ENCODE measurements at regions not wholly inside any gene's neighbourhood (a gene's known extent, or its start where the extent isn't known, plus 50 kb on each side); places are given as distances from the start of the nearest gene placed in this dataset.

- H3K4me2 ChIP-seq, result no peak overlapping the region
- no peak overlapping the region for H3K4me3 Mint-ChIP-seq
Observed at GRCh38 chr14:49961270-49962222, 68.7 kb downstream of the ARF6 start.

More at GRCh38 chr14:49961270-49962222, 68.7 kb downstream of the ARF6 start:
- Histone ChIP-seq H3K36me3 (ENCODE audit: insufficient read depth) (no peaks in the 10 kb centered on the region), H3K4me3 (no peak overlapping the region), H3K79me2 (replicated peaks; ENCODE audit: insufficient read depth) (no peaks in the 10 kb centered on the region), H2AFZ (peak overlapping the region; percentile 87; the same call in 1 of the 2 replicates), H3K27me3 (ENCODE audit: insufficient read depth) (no peaks in the 10 kb centered on the region), H3K4me1 (ENCODE audit: insufficient read depth) (peaks cover 11% of the 10 kb centered on the region), H3F3A (replicated peaks; ENCODE audit: low read depth) (no peaks in the 10 kb centered on the region), H3K9me2 (ENCODE audit: insufficient read depth) (no peaks in the 10 kb centered on the region), H4K20me1 (replicated peaks; ENCODE audit: insufficient read depth) (no peaks in the 10 kb centered on the region), H3K27ac (ENCODE audit: low read depth) (no peak overlapping the region)
- H3K27ac Mint-ChIP-seq, result no peak overlapping the region
- H3K4me1 Mint-ChIP-seq, result peaks cover 22% of the 10 kb centered on the region
- H3K36me3 Mint-ChIP-seq (ENCODE audit: low read depth), result no peaks in the 10 kb centered on the region
- peaks cover 4% of the 10 kb centered on the region for H3K27me3 Mint-ChIP-seq (ENCODE audit: insufficient read depth, low read depth, poor library complexity)
- ATAC-seq, result no peak
- TF ChIP-seq, protein P1, sequence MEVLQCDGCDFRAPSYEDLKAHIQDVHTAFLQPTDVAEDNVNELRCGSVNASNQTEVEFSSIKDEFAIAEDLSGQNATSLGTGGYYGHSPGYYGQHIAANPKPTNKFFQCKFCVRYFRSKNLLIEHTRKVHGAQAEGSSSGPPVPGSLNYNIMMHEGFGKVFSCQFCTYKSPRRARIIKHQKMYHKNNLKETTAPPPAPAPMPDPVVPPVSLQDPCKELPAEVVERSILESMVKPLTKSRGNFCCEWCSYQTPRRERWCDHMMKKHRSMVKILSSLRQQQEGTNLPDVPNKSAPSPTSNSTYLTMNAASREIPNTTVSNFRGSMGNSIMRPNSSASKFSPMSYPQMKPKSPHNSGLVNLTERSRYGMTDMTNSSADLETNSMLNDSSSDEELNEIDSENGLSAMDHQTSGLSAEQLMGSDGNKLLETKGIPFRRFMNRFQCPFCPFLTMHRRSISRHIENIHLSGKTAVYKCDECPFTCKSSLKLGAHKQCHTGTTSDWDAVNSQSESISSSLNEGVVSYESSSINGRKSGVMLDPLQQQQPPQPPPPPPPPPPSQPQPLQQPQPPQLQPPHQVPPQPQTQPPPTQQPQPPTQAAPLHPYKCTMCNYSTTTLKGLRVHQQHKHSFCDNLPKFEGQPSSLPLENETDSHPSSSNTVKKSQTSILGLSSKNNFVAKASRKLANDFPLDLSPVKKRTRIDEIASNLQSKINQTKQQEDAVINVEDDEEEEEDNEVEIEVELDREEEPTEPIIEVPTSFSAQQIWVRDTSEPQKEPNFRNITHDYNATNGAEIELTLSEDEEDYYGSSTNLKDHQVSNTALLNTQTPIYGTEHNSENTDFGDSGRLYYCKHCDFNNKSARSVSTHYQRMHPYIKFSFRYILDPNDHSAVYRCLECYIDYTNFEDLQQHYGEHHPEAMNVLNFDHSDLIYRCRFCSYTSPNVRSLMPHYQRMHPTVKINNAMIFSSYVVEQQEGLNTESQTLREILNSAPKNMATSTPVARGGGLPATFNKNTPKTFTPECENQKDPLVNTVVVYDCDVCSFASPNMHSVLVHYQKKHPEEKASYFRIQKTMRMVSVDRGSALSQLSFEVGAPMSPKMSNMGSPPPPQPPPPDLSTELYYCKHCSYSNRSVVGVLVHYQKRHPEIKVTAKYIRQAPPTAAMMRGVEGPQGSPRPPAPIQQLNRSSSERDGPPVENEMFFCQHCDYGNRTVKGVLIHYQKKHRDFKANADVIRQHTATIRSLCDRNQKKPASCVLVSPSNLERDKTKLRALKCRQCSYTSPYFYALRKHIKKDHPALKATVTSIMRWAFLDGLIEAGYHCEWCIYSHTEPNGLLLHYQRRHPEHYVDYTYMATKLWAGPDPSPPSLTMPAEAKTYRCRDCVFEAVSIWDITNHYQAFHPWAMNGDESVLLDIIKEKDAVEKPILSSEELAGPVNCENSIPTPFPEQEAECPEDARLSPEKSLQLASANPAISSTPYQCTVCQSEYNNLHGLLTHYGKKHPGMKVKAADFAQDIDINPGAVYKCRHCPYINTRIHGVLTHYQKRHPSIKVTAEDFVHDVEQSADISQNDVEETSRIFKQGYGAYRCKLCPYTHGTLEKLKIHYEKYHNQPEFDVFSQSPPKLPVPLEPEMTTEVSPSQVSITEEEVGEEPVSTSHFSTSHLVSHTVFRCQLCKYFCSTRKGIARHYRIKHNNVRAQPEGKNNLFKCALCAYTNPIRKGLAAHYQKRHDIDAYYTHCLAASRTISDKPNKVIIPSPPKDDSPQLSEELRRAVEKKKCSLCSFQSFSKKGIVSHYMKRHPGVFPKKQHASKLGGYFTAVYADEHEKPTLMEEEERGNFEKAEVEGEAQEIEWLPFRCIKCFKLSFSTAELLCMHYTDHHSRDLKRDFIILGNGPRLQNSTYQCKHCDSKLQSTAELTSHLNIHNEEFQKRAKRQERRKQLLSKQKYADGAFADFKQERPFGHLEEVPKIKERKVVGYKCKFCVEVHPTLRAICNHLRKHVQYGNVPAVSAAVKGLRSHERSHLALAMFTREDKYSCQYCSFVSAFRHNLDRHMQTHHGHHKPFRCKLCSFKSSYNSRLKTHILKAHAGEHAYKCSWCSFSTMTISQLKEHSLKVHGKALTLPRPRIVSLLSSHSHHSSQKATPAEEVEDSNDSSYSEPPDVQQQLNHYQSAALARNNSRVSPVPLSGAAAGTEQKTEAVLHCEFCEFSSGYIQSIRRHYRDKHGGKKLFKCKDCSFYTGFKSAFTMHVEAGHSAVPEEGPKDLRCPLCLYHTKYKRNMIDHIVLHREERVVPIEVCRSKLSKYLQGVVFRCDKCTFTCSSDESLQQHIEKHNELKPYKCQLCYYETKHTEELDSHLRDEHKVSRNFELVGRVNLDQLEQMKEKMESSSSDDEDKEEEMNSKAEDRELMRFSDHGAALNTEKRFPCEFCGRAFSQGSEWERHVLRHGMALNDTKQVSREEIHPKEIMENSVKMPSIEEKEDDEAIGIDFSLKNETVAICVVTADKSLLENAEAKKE (CRISPR knock-in tag; IDR thresholded peaks at IDR 0.05), result no peak
- TF ChIP-seq STAT1 (IDR thresholded peaks at IDR 0.05; ENCODE audit: unreplicated experiment) (no peak), EZH2 (IDR thresholded peaks at IDR 0.05; ENCODE audit: low read depth, unreplicated experiment) (no peak), NANOG (IDR thresholded peaks at IDR 0.05; ENCODE audit: borderline replicate concordance) (no peak), CREB1 (CRISPR knock-in tag; IDR thresholded peaks at IDR 0.05; ENCODE audit: low read depth) (no peak), ZNF331 (CRISPR knock-in tag; IDR thresholded peaks at IDR 0.05; ENCODE audit: low read depth) (no peak), JUNB (IDR thresholded peaks at IDR 0.05; ENCODE audit: unreplicated experiment) (no peak), ZNF114 (CRISPR knock-in tag; IDR thresholded peaks at IDR 0.05) (no peak), EZH2phosphoT487 (IDR thresholded peaks at IDR 0.05; ENCODE audit: unreplicated experiment) (no peak), REST (IDR thresholded peaks at IDR 0.05; ENCODE audit: unreplicated experiment) (no peak), POLR2AphosphoS5 (IDR thresholded peaks at IDR 0.05; ENCODE audit: low read depth) (no peak)
- TF ChIP-seq, protein P2, sequence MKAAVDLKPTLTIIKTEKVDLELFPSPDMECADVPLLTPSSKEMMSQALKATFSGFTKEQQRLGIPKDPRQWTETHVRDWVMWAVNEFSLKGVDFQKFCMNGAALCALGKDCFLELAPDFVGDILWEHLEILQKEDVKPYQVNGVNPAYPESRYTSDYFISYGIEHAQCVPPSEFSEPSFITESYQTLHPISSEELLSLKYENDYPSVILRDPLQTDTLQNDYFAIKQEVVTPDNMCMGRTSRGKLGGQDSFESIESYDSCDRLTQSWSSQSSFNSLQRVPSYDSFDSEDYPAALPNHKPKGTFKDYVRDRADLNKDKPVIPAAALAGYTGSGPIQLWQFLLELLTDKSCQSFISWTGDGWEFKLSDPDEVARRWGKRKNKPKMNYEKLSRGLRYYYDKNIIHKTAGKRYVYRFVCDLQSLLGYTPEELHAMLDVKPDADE (IDR thresholded peaks at IDR 0.05), result no peak
- TF ChIP-seq, protein P3, sequence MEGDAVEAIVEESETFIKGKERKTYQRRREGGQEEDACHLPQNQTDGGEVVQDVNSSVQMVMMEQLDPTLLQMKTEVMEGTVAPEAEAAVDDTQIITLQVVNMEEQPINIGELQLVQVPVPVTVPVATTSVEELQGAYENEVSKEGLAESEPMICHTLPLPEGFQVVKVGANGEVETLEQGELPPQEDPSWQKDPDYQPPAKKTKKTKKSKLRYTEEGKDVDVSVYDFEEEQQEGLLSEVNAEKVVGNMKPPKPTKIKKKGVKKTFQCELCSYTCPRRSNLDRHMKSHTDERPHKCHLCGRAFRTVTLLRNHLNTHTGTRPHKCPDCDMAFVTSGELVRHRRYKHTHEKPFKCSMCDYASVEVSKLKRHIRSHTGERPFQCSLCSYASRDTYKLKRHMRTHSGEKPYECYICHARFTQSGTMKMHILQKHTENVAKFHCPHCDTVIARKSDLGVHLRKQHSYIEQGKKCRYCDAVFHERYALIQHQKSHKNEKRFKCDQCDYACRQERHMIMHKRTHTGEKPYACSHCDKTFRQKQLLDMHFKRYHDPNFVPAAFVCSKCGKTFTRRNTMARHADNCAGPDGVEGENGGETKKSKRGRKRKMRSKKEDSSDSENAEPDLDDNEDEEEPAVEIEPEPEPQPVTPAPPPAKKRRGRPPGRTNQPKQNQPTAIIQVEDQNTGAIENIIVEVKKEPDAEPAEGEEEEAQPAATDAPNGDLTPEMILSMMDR (conservative IDR thresholded peaks at IDR 0.05; ENCODE audit: low read depth in 2 of 2), result no peak
- DNase-seq (ENCODE audit: low spot score), result no peak
- no peaks in the 10 kb centered on the region for H3K9me3 Mint-ChIP-seq

Data from GM23338 (cell line).